HG02798 (cell line): ENCODE measurements at regions not wholly inside any gene's neighbourhood (a gene's known extent, or its start where the extent isn't known, plus 50 kb on each side); places are given as distances from the start of the nearest gene placed in this dataset.

Source experiments
- ATAC-seq: cut with Tn5 transposase; IDR thresholded peaks from one replicate; pipeline ENCODE4 v1.9.1; 2021; ENCODE audit warnings: mild to moderate bottlenecking; ENCODE audit not compliant: unreplicated experiment, poor library complexity

DNA sequence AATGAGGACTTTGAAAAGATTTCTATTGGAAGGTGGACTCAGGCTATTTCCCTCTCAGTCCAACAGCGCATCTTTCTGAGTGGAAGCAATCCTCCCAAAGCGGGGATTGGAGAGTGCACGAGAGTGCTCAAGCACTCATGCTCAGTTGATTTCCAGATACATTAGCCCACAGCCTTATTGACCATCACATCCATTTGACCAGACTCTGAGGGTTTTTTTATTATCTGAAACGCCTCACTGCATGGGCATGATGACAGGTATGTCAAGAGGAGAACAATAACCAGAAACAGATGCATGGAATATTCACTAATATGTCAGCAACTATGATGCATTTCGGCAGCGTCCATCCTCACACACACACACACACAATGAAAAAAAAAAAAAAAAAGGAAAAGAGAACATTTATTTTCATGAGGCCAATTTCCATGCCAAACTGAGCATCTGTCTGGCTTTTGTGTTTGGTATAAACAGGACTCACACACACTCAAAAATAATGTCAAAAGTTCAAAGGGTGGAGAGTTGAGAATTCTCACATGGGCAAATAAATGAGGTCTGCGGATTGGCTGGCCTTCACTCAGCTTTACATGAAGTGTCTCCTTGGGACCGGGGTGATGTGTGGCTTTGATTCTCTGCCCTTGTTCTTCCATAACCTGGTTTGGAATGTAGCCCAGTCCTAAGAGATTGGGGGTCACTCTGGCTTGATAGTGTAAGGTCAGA lies 371.6 kb downstream of the MCTP2 start:
- no peak for ATAC-seq

DNA sequence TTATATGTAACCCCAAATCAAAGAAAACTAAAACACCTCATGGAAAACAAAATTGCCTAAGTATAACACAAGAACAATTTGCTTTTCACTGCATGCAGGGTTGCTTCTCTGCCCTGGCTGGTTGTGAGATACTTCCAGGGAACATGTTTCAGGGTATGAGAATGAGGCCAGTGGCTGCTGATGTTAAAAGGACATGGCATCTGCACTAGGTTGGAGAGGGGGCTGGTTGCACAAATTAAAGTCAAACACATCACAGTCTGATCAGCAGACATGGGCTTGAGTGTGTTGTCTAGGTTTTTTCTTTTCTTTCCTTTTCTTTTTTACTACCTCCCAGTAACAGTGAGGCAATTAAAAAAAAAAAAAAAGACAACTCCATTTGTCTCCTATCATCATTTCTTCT lies 374.9 kb downstream of the MCTP2 start:
- no peak for ATAC-seq

DNA sequence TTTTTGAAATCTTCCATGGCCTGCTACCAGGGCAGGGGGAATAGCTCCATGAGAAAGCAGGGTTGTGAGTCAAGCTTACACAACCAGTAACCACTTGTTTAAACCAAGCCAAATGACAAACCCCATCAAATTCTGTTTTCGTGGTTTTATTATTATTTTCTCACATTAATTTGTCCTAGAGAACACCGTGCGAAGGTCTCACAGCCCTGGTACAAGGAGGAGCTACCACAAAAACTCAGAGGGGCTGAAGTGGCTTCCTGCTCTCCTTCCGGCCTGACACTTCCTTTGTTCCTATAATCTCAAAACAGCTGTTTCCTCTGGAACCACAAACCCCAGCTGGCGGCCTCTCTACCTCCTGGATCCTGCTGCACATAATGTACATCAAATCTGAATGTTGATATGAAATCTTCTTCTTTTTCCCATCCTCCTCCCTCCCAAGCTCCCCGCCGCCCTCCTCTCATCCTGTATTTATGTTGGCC lies 375.9 kb downstream of the MCTP2 start:
- ATAC-seq = no peak

DNA sequence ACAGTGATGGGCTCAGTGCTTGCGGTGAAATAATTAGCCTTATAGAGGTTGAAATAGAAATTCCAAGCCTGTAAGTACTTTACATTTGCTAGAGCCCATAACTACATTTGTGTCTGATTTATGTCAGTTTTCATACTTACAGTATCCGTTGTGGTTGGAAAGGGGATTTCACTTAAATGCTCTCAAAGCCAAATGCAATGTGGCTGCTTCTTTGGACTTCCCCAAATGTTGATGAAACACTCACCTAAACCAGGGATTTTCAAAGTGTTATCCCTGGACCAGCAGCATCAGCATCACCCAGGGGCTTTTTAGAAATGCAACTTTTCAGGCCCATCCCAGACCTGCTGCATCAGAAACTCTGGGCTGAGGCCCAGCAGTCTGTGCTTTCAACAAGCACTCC lies 378.7 kb downstream of the MCTP2 start:
- ATAC-seq = peak; percentile 69

DNA sequence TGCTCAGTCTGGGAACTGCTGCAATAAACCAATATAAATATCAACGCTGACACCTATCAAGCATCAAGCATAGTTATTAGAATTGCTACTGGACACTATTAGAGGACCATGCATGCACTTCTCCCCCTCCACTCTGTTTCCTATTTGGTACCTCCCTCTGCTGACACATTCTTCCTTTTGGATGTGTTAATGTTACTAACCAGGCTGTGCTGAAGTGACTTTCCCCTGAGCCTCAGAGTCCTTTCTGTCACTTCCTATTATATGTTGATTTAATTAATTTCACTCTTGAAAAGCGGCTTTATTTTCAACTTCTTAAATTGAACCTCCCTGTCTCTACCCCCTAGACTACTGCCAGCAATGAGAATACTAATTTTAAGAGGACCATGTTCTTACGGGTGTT lies 379.1 kb downstream of the MCTP2 start:
- ATAC-seq = no peak

DNA sequence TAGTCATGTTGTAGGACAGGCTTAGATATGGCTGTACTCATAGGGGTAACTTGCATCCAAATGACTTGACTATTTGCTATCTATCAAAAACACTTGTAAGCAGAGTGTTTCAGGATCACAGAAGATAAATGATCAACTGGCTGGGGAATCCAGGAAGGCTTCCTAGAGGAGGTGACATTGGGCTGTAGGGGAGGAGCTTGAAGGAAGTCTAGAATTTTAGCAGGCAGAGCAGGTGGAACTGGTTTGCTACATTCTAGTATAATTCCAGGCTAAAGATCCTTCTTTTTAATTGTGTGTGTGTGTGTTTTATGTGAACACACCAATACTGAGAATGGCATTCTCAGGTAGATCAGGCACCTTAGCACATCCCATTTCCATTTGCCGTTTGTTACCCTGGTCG lies 380.3 kb downstream of the MCTP2 start:
- no peak for ATAC-seq

DNA sequence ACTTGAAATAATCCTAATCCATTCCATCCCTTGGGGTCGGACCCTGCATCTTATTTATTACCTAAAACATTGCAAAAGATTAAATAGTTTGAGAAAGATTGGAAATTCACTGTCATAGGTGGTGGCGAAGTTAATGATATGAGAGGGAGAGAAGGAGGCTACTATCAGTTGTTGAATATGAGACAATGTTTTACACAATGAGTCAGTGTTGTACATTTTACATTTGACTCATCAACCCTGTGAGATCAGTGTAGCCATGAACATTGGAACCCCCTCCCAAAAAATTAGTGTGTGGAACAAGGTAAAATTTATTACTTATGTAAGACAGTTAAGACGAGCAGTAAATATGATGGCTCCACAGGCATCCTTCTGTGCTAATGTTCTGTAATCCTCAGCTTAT lies 384.3 kb downstream of the MCTP2 start:
- no peak for ATAC-seq

DNA sequence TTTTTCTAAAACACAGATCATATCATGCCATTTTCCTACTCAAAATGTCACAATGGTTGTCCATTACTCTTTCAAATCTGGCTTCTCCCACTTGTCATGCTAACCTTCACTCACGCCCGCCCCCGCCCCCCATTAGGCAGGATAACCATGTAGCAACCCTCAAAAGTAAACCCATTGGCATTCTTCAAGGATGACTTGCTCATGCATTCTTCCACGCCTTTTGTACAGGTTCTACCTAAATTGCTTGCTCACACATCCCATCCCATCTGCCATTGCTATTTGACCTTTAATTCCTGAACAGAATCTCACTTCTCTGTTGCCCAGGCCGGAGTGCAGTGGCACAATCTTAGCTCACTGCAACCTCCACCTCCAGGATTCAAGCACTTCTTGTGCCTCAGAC lies 389.3 kb downstream of the MCTP2 start:
- no peak for ATAC-seq

DNA sequence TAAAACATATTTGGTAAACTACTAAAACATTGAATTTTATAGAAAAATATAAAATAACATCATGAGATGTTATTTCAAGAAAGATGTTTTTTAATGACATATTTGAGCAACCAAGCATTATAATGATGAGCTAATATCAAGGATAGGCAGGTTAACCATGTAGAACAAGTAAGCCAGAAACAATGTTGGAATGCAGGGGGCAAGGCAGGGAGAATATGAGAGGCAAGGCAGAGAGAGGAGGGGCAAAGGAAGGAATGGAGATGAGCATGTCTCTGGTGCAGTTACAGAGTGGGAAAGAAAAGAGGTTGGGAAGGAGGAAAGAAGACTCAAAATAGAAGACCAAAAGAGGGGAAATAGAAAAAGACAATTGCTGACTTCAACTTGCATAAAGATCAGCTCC lies 390.4 kb downstream of the MCTP2 start:
- ATAC-seq = no peak

DNA sequence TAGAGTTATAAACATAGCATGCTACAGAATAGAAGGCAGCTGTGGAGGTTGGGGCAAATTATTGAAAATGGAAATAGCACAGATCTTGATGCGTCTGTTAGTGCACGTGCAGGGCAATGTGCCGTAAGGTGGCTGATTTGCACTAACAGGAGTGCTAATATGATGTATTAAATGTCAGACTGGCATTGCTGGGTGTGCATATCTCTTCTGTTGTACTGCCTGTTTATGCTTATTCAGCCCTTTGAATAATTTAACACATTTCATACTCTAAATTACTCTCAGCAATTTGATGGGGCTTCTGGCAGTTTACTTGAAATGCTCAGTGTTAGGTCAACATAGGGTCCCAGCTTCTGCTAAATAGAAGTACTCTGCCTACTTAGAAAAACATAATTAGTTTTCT lies 395.6 kb downstream of the MCTP2 start:
- ATAC-seq = no peak

DNA sequence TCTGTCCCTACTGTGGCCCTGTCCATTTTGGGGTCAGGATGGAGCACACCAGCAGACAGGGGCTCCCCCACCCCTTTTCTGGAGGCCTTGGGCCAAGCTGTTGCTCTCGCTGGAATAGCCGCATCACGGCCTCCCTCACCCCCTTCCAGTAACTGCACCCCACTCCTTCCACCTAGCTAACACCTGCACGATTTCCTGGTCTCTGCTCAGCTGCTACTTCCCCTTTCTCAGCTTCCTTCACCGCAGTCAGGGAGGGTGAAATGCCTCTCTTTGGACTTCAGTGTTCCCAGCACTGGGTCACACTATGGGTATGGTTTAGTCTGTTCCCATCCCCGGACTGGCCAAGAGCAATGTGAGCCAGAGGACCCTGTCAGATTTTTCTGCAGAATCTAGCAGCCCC lies 400.2 kb downstream of the MCTP2 start:
- peak; percentile 67 for ATAC-seq

DNA sequence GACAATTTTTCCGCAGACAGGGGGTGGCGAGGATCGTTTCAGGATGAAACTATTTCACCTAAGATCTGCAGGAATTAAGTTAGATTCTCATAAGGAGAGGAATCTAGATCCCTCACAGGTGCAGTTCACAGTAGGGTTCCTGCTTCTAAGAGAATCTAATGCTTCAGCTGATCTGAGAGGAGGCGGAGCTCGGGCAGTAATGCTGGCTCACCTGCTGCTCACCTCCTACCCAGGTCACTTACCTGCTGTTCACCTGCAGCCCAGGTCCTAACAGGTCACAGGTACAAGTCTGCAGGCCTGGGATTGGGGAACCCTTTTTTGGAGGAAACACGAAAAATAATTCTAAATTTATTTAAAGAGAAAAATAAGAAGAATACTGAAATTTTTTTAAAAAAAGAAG lies 406.8 kb downstream of the MCTP2 start:
- ATAC-seq = no peak

DNA sequence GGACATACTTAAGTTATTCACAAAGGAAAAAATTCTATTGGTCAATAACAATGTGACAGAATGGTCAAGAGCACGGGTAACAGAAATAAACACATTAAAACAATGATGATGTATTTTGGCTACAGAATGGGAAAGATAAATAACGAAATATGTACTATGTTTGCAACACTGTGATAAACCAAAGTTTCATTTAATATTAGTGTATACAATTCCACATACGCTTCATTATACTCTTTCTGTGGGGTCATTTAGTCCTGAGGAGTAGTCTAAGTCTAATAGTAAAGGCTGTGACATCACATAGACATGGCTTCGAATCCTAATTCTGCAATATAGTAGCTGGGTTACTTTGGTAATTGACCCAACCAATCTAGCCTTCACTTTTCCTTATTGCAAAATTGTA lies 408.3 kb downstream of the MCTP2 start:
- no peak for ATAC-seq

DNA sequence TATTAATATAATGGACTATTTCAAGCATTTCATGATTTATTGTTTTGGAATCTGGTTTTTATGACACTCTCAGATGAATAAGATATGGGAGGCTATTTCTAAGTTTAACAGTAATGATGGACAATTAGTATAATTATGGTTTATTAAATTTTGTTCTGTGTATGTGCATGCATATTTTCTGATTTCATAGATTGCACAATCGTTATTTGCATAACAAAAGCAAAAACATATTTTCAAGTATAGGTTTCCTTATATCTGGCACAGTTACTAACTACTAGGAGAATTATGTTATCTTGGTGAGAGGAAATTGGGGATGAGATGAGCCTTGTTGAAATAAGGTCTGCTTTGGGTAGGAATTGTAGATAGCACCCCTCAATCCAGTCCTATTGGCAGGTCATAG lies 413.1 kb downstream of the MCTP2 start:
- ATAC-seq = no peak

DNA sequence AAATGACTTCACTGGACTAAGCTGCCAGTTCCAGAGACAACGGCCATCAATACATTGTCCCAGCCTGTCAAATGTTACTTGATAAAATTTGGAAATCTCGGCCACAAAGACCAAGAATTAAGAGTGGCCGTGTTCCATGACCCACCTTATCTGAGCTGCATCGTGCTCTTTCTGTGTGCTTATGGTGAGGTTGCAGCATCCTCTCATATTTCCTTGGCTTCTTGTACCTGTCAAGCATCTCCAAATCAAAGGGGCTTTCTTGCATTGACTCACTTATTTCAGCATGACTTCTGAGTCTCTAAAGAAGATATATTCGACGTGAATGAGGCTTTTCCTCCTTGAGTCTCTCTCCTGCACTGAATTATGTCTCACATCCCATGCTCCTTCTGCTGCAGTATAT lies 421.7 kb downstream of the MCTP2 start:
- no peak for ATAC-seq

DNA sequence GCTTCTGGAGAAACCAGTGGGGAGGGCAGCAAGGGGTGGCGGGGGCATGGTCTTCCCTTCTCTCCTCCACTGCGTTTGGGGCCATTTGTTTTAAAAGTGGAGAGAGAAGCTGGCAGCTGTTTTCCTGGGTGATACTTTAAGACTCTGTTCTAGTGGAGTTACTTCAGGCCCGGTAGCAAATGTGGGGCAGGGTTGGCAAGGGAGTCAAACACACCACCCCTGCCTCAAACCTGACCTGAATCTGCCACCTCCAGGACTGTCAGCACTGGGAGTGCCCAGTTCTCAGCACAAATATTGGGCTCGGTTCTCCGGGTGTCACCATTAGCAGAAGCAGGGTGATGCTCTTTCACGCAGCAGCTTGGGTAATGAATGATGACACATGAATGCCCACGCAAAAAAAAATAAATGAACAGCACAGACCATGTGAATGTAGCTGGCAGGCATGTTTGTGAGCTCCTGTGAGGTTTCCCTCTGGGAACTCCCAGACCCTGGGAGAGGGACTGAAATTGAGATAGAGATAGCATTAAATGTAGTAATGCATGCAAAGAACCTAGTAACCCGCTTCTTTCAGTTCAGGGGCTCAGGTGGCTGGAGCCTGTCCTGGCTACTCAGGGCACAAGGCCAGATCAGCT lies 424.0 kb downstream of the MCTP2 start:
- no peak for ATAC-seq

DNA sequence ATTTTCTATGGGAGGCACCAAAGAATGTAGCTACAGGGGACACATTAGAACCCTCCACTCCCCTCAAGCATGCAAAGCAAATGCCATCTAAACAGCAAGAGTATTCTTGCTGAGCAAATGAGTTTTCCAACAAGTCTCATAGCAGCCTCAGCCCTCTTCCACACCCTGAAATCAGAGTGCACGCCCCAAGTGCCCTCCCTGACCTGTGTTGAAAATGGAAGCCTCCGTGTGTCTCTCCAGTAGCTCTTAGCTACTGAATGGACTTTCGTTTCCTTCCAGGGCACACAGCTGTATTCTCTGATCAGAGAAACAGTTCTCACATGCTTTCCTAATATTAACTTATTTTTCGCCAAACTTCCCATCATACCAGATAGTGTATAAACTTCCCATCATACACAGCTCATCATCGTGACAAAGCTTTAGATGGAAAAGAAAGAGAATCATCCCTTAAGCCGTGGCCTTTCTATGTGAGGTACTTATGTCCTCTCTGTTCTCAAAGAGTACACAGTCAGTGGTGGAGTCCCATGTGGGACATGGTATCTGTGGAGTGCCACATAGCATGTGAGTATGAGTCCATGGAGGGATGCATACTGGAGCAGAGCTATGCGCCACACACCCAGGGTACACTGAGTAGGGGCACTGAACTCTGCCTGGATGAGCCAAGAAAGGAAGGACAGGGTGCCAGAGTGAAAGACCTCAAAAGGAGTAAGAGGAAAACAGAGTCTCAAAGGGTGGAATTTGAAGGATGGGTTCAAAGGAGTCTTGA lies 434.5 kb downstream of the MCTP2 start:
- ATAC-seq = no peak

DNA sequence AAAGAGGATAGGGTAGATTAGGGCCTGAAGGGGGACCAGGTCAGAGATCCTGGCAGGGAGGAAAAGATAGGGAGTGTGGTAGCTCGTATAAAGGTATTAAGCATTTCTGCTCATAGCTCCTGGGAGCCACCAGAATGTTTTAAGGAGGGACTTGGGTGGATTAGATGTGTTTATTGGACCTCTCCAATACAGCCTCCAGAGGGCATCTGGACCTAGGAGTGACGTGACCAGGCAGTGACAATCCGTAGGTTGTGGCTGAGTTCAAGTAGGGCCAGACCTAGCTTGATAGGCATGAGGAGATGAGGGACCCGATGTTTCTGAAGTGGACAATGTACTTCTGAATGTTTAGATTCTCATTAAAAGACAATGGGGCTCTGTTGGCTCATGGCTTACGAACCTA lies 435.2 kb downstream of the MCTP2 start:
- ATAC-seq = no peak

DNA sequence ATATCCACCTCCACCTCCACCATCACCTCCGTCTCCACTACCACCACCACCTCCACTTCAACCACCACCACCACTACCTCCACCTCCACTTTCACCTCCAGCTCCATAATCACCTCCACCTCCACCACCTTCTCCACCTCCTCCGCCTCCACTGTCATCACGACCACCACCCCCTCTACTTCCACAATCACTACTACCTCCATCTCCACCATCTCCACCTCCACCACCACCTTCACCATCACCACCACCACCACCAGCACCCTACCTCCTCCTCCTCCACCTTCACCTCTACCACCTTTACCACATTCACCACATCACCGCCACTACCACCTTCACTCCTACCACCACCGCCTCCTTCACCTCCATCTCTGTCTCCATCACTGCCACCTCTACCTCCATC lies 435.7 kb downstream of the MCTP2 start:
- no peak for ATAC-seq

DNA sequence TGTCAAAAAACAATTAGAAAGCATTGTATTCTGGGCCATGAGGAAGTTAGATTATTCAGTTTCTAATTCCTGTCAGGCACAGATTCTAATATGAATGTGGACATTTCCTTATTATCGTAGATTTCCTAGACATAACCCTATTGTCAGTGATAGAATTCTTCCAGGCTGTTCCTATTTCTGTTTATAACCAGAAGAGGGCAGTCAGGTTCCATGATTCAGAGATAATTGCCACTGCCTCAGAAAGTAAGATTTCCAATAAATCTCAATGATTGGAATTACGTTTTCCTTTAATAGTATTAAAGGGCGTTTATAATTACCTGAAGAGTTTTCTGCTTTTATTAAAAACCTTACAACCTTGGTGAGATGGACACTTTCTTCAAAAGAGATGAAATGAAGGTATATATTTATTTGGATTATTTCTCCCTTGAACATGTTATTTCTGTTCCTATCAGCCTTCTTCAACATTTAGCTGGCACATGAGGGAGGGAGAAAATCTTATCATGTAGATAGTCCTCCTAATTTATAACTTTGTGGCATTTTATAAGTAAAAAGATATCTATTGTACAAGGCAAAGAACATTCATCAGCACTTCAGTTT lies 439.2 kb downstream of the MCTP2 start:
- ATAC-seq = no peak

DNA sequence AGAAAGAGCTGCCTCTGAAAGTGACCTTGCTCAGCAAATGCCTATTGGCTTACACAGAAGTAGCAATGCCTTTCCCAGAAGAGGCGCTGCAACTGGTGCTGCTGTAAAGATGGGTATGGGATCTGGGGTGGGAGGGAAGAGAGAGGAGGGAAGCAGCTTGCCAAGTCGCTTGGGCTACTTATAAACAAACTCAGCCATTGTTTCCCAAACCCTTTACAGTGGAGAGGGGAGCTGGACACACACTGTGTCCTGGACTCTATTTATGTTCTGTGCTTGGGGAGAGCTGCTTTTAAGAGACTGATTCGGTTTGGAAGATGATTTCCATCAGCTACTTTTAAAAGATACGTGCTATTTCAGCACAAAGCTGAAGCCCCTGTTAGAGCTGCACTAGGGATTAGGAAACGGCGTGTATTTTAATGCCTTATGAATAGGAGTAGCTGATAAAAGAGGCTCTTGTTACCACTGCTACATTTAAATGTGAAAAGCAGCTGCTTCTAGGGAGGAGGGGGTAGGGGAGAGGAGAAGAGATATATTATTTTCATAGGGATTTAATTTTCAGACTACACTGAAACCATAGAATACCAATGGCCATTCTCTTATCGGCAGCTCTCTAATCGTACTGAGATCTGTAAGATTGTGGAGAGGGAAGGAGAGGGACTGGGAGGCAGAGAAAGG lies 440.6 kb downstream of the MCTP2 start:
- ATAC-seq = no peak
